LNCAP (cell line): ENCODE measurements at regions not wholly inside any gene's neighbourhood (a gene's known extent, or its start where the extent isn't known, plus 50 kb on each side); places are given as distances from the start of the nearest gene placed in this dataset.

Source experiments
- TF ChIP-seq, protein P1 (sequence below): fragments of 450-650 bp; IDR thresholded peaks from 2 replicates; pipeline ENCODE4 v1.5.1; 2017; ENCODE audit warnings: mild to moderate bottlenecking

DNA sequence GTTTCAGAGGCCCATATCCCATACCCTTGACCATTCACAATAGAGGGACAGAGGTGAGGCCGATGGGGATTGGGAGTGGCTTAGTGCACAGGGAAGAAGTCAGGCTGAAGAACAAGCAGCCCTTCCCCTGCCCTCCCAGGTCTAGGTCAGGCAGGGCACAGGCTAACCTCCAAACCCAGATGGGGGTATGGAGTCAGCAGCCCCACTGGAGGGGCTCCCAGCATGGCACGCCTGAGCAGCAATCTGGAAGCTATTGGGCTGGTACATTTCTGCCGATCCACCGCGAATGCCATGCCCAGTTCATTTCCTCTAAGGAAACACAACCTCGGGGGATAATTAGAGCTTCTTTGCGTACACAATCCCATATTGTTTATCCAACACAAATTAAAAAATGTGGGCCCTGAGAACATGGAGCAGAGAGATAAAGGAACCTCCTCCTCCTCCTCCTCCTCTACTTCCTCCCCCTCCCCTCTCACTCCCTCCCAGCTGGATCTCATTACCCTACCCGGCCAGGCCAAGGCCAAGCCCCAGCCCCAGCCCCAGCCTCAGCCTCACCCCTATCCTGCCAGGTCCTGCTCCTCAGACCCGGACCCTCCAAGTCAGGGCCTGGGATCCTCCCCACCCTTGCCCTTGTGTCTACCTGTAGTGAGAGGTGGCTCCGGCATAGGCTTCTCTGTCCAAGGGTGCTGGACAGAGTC, 83.0 kb downstream of the PJA1 start:
- TF ChIP-seq, protein P1, sequence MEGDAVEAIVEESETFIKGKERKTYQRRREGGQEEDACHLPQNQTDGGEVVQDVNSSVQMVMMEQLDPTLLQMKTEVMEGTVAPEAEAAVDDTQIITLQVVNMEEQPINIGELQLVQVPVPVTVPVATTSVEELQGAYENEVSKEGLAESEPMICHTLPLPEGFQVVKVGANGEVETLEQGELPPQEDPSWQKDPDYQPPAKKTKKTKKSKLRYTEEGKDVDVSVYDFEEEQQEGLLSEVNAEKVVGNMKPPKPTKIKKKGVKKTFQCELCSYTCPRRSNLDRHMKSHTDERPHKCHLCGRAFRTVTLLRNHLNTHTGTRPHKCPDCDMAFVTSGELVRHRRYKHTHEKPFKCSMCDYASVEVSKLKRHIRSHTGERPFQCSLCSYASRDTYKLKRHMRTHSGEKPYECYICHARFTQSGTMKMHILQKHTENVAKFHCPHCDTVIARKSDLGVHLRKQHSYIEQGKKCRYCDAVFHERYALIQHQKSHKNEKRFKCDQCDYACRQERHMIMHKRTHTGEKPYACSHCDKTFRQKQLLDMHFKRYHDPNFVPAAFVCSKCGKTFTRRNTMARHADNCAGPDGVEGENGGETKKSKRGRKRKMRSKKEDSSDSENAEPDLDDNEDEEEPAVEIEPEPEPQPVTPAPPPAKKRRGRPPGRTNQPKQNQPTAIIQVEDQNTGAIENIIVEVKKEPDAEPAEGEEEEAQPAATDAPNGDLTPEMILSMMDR: no peak

DNA sequence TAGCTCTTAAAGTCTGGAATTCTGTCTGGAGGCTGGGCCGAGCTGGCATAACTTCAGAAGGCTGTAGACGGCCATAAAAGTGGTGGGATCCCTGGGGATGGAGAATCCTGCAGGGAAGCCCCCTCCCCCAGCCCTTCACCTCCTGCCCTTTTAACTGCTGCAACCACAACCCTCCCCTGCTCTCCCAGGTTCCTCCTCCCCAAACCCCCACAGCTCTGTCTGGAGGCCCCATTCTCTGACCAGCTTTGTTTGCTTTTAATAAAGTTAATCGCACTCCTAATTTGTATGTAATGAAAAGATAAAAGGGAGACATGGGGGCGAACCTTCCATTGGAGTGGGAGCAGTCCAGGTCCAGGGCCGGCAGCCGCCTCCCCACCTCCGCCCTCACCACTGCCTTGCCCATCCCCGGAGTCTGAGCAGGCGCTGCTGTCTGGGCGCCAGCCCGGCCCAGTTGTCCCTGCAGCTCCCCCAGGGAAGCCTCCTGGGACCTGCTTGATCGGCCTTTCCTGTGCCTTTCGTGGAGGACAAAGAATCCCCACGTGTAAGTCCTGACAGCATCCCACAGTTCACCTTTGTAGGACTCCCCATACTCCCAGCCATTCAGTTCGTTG, 84.3 kb downstream of the PJA1 start:
- TF ChIP-seq, protein P1: no peak

DNA sequence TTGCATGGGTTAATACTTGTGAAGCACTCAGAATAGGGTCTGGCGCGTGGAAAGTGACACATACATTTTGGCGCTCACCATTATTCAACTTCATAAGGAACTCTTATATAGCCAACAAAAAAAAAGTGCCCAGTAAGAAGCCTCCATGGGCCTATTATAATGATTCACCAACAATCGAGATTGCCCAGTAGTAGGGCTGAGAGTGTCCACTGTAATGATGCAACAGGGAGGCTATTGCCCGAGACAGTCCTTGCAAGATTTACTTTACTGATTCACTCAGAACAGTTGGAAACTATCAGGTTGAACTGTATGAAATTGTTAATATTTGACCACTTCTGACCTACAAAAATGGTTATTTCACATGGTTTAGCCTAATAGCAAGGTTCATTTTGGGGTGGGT, 86.0 kb downstream of the PJA1 start:
- TF ChIP-seq, protein P1: no peak

DNA sequence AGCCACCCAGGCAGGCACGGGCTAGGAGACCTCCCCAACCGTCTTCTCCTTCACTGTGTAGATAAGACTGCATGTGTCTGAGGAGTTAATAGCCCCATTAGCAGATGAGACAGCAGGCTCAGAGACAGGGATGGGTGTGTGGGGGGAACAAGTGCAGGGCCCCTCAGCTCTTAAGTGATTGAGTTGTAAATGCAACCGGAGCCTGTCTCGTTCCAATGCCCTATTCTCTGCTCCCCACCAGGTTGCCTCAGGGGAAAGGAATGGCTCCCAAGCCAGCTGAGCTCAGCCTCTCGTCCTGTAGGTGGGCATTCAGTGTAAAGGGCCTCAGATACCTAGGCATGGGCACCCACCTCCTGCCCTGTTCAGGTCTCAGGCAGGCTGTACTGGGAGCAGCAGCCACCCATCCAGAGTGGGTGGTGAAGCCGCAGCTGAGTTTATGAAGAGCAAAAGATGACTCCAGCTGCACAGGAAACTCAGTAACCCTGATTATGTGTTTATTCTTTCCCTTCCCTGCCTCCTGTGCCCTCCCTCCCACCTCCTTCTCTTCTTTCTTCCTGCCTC, 87.3 kb downstream of the PJA1 start:
- TF ChIP-seq, protein P1: no peak

DNA sequence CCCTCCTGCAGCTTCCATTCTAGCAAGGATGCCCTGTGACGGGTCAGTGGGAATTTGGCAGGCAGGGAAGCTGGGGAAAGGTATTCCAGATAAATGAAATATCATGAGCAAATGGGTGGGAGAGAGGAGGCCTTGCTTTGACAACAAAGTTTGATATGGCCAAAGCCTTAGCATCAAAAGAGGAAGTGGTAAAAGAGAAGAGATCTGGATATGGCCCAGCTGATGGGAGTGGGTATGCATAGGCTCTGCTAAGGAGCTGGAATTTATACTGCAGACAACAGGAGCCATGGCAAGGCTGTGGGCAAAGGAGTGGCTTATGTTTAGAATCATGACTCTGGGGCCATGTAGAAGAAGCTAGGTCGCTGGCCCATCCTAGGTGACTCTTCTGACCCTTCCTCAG, 89.2 kb downstream of the PJA1 start:
- TF ChIP-seq, protein P1: no peak

DNA sequence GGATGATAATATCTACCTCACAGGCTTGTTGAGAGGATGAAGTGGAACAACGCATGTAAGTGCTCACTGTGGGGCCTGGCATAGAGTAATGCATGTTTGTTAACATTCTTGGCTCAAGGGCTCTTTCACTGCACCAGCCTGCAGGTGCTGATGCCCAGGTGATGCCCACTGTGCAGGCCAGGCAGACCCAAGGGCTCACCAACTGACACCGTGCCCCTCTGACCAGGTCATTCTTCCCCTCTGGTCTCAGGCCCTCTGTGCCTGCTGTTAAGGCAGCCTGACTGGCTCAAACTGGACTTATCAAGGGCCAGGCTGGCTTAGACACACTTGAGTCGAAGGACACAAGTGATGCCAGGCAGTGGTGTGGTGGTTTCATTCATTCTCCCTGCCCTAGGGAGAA, 90.5 kb downstream of the PJA1 start:
- TF ChIP-seq, protein P1: no peak

DNA sequence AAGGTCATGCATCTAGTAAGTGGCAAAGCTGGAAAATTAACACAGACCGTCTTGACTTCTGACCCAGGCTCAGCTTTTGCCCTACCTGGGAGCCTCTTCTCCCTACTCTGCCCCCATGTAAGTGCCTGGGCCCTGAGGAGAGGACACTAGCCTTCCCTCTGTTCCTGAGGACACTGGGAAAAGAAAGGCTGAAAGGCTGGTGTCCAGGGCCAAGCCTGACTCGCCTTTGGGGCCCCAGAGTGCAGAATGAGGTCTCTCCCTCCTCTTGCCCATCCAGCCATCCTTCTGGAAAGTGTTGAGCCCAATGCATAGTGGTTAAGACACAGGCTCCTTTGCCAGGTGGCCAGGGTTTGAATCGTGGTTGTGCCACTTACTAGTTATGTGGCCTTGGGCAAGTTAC, 91.5 kb downstream of the PJA1 start:
- TF ChIP-seq, protein P1: no peak
